ENCODE measurements at regions not wholly inside any gene's neighbourhood (a gene's known extent, or its start where the extent isn't known, plus 50 kb on each side); places are given as distances from the start of the nearest gene placed in this dataset.

DNA sequence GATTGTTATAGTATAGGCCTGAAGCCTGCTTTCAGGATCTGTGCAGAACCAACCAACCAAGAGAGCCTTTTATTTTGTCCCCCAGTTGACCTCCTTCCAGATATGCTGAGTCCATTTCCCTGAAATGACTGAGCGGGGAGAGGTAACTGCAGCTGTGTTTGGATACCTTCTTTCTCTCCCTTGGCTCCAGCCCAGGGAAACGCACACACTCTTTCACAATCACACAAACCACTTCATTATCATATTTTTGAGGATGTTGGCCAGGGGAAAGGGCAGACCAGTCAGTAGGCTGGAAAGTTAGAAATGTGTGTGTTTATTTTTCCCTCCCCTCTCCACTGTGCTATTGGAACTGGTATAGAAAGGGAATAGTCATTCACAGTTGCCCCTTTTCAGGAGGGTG is 417.7 kb upstream of the TBL1XR1 start:
- TF ChIP-seq POLR2AphosphoS5 (IDR thresholded peaks at IDR 0.05; ENCODE audit: low read depth, low read length): no peak
- TF ChIP-seq TAF1 (IDR thresholded peaks at IDR 0.05; ENCODE audit: borderline replicate concordance, insufficient read depth, low read length): no peak
